22Rv1 (cell line): ENCODE measurements at regions not wholly inside any gene's neighbourhood (a gene's known extent, or its start where the extent isn't known, plus 50 kb on each side); places are given as distances from the start of the nearest gene placed in this dataset.

Experiments
- H3K27ac ChIP-seq: fragments of 450-650 bp; 2 replicates; pipeline ENCODE4 v1.5.1; 2017
- ZFX ChIP-seq: fragments of 450-650 bp; IDR thresholded peaks from 2 replicates; pipeline ENCODE4 v1.6.1; 2017; ENCODE audit warnings: antibody characterized with exemption, borderline replicate concordance
- TF ChIP-seq, protein P1 (sequence below): fragments of 450-650 bp; IDR thresholded peaks from 2 replicates; pipeline ENCODE4 v1.5.1; 2017; ENCODE audit warnings: mild to moderate bottlenecking

DNA sequence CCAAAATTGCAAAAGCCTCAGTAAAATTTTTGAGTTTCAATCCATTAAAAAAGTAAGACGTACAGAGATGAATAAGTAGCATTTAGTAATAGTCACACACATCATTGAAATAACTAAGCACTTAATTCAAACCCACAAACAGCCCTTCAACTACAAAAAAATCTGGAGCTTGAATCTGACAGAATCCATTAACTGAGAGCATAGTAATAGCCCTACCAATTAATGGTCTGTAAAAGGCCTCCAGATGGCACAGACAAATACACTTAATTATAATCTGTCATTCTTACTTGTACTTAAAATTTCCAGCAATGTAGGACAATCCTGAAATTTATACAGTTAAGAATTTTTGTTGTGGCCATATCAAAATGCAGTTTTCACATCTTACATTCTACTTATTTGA lies 246.9 kb downstream of the VGLL3 start:
- H3K27ac ChIP-seq: no peak overlapping the region
- TF ChIP-seq ZFX: no peak
- TF ChIP-seq, protein P1, sequence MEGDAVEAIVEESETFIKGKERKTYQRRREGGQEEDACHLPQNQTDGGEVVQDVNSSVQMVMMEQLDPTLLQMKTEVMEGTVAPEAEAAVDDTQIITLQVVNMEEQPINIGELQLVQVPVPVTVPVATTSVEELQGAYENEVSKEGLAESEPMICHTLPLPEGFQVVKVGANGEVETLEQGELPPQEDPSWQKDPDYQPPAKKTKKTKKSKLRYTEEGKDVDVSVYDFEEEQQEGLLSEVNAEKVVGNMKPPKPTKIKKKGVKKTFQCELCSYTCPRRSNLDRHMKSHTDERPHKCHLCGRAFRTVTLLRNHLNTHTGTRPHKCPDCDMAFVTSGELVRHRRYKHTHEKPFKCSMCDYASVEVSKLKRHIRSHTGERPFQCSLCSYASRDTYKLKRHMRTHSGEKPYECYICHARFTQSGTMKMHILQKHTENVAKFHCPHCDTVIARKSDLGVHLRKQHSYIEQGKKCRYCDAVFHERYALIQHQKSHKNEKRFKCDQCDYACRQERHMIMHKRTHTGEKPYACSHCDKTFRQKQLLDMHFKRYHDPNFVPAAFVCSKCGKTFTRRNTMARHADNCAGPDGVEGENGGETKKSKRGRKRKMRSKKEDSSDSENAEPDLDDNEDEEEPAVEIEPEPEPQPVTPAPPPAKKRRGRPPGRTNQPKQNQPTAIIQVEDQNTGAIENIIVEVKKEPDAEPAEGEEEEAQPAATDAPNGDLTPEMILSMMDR: no peak

DNA sequence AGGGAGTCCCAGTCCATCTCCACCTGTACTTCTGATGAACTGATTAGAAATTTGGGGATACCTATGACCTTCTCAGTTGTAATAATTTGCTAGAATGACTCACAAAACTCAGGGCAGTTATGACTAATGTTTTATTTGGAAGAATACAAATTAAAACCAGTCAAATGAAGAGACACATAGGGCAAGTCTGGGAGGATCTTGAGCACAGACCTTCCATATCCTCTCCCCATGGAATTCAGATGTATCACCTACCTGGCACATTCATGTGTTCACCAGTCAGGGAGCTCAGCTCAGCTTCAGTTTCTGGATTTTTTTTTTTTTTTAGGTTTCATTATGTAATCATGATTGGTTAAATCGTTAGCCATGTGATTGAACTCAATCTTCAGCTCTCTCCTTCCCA lies 247.7 kb downstream of the VGLL3 start:
- TF ChIP-seq, protein P1: no peak
- no peak for TF ChIP-seq ZFX
- H3K27ac ChIP-seq: no peak overlapping the region

DNA sequence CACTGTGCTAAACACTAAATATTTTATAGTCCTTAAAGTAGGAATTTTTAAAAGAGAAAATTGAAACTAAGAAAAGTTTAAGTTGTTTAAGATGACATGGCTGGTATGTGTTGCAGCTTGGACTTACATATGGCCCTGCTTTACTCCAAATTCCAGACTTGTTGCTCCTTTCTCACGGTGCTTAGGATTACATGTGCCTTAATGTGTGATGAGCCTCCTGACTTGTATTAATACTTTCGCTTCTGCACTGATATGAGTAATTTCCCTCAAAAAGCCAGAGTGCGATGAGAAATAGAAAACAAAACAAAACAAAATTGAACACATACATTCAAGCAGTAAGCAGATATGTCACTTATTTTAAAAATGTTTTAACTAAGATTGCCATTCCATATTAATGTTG lies 250.2 kb downstream of the VGLL3 start:
- no peak for TF ChIP-seq ZFX
- TF ChIP-seq, protein P1: no peak
- no peak overlapping the region for H3K27ac ChIP-seq

DNA sequence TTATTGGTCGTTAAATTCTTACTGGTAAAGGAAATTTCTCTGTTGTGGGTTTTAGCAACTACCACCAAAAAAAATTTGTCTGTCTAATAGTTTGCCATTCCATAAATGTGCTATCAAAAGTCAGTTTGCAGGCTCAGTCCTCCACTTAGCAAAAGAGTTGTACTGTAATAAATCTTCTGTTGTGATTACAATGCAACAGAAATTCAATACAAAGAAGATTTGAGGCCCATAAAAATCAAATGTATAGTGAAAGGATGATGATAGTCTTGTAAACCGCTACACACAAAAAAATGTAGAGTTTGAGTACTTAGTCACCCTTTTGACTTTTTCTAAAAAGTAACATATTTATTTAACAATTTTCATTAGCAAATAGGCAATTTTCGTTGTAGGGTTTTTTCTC lies 251.7 kb downstream of the VGLL3 start:
- H3K27ac ChIP-seq: no peak overlapping the region
- no peak for TF ChIP-seq ZFX
- TF ChIP-seq, protein P1: no peak

DNA sequence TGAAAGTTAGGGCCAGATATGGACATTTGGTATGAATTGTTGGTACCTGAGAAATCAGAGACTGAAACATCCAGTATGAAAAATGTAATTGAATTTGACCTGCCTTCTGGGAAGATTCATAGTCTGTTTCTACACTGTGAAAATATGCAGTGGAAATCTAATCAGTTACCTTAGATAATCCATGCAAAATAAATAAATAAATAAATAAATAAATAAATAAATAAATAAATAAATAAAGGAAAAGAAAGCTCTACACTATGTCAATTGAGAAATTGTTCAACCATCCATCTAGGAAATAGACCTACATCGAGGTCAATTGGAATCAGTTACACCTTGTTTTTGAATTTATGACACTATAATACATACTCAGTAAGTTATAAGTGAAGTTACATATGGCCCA lies 252.3 kb downstream of the VGLL3 start:
- H3K27ac ChIP-seq: no peak overlapping the region
- TF ChIP-seq ZFX: no peak
- TF ChIP-seq, protein P1: no peak

DNA sequence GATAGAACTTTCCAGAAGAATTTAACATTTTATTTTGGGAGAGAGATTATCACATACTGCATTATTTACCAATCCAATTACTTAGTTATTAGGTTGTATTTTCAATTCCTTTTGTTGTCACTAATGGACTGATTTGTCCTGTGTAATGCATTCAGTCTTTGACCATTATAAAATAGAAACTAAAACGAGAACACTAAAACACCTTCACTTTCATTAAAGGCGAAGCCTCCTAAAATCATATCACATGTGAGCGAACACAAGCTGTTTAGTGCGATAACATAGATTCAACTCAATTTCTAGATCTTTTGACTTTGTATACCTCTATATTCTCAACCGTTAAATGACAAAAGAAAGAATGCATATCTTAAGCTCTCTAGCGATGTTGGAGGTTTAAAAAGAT lies 253.4 kb downstream of the VGLL3 start:
- TF ChIP-seq ZFX: no peak
- TF ChIP-seq, protein P1: no peak
- no peak overlapping the region for H3K27ac ChIP-seq

DNA sequence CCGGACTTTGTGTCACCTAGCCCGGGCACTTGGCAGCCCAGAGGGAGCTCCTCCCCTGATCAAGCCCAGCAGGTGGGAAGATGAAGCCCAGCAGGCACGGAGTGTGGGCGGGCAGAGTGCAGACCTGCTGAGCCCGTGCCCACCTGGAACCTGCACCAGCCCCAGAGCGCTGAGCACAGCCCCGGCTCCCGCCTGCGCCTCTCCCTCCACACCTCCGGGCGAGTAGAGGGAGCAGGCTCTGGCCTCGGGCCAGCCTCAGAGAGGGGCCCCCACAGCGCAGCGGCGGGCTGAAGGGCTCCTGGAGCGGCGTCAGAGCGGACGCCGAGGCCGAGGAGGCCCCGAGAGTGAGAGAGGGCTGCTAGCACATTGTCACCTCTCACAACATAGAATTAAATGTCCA lies 257.7 kb downstream of the VGLL3 start:
- no peak overlapping the region for H3K27ac ChIP-seq

More for the DNA sequence above, 257.7 kb downstream of the VGLL3 start:
- TF ChIP-seq ZFX: no peak
- TF ChIP-seq, protein P1: no peak
